ENCODE measurements at regions not wholly inside any gene's neighbourhood (a gene's known extent, or its start where the extent isn't known, plus 50 kb on each side); places are given as distances from the start of the nearest gene placed in this dataset.
"Not testable (repeated sequence)": the region's sequence is repeated elsewhere in the genome, so short reads cannot be mapped to it uniquely, and the experiment has no call there.

DNA sequence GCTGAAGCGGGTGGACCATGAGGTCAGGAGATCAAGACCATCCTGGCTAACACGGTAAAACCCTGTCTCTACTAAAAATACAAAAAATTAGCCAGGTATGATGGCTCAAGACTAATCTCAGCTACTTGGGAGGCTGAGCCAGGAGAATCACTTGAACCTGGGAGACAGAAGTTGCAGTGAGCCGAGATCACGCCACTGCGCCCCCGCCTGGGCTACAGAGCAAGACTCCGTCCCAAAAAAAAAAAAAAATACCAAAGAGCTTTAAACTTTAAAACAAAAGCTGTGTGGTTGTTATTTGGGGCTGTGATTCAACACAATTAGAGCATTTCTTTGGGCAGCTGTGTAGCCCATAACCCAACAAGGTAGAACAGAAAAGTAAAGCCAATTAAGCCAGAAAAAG is 259.9 kb downstream of the GALC start:
- DNase-seq (ENCODE audit: low read depth in 1 of 2, low spot score in 1 of 2), result not testable (repeated sequence)

DNA sequence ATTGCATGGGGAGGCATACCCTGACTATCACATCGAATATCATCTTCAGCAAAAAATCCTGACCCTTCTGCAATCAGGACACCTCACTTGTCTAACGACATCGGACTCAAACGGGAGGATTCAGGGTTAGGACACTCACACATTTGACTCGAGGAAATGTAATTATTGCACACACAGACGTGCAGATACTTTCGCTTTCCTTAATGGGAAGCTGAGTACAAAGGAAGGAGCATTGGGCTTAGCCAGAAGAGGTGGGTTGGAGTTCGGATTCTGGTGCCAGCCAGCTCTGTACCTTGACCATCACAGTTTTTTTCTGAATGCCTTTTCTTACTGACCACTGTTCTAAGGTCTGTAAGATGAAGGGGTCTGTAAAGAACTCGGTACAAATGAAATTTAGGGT is 260.4 kb downstream of the GALC start:
- DNase-seq (ENCODE audit: low read depth in 1 of 2, low spot score in 1 of 2), result no peak

DNA sequence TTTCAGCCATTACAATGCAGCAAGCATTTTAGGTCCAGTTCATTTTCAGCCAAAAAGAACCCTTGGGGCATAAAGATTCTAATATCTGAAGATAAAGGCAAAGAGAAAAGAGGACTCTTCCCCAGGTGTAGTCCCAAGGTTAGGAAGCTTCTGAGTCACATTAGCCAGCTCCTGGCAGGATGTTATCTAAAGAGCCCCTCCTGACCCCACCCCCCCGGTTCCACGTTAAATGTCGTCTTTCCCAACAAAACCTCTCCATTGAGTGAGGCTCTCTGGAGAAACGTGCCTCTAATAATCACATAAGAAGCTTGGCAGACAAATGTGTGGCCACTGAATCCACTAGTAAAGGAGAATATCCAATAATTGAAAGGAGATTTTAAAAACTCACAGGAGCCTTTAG is 267.7 kb downstream of the GALC start:
- no peak for DNase-seq (ENCODE audit: low read depth in 1 of 2, low spot score in 1 of 2)

DNA sequence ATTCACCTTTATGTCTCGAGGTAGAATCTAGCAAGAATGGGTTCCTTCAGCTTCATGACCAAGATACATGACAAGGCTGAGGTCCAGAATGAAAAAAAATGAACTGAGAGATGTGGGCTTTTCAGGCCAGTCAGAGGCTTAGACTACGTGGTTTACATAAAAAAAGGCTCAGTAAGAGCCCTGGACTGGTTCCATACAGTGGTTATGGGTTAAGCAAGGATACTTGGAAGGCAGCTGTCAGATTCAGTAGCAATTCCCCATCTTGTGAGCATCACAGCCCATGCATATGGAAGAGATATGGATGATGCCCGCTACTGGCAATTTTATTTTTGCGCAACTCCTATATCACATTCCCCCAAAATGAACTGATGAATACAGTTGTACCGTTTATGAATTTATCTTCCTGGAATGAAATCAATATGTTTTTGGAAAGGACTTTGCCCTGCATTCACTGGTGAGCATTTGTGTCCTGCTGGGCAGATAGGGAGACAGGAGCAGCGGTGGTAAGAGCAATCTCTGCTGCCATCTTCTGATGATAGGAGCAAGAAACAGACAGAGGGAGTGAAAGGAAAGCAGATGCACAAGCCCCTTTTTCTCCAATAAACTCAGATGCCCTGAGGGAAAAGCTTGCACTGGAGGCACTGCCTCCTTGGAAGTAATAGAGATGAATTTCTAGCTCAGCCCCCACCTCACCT is 280.4 kb downstream of the GALC start:
- no peak for DNase-seq (ENCODE audit: low read depth in 1 of 2, low spot score in 1 of 2)

DNA sequence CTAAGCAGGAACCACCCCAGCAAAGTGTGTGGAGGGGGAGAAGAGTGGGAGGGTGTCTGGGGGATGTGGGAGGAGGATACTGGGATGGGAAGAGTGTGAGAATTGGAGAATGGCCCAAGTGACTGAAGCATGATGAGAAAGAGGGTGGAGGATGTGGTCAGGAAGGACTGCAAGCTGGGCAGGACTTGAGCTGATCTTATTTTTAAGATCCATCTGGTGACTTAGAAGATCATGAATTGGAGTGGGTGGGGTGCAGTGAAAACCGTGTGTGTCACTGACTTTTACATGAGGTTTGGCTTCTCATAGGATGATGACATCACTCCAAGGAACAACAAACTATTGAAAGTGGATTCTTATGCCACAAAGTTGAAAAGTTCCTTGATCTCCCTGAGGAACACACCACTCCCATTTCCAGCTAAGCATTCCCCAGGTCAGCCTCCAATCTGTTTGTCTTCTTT is 287.5 kb downstream of the GALC start:
- DNase-seq (ENCODE audit: low read depth in 1 of 2, low spot score in 1 of 2), result no peak

DNA sequence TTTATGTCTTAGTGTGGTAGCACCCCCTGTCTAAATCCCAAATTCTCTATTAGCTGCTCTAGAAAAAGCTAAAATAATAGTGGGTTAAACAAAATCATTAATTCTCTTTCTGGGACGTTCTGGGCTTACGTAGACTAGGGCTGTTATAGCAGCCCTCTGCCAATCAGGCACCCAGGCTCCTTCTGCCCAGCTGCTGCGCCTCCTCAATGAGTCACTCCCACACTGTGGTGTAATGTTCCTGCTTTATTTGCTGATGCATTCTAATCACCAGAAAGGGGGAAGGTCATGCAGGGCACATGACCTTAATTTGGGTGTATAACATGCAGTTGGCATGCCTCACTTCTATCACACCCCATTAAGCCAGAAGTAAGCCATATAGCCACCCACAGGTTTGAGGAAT is 294.5 kb downstream of the GALC start:
- DNase-seq (ENCODE audit: low read depth in 1 of 2, low spot score in 1 of 2), result no peak

DNA sequence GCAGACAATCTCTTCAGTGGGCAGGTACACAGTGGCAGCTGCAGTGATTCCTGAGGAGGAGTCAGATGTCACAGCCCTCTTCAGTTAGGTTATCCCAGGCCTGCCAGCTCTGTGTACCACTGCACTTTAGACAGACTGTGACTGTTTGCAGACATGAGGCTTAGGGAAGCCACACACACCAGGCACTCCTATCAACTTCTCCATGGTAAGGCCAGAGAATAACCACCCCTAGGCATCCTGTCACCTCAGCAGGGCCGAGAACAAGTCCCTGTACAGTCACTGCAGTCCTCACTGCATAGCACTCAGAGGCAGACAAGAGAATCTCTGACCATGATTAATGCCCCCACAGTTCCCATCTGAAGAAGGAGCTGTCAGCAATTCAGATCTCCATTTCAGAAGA is 296.5 kb downstream of the GALC start:
- no peak for DNase-seq (ENCODE audit: low read depth in 1 of 2, low spot score in 1 of 2)

DNA sequence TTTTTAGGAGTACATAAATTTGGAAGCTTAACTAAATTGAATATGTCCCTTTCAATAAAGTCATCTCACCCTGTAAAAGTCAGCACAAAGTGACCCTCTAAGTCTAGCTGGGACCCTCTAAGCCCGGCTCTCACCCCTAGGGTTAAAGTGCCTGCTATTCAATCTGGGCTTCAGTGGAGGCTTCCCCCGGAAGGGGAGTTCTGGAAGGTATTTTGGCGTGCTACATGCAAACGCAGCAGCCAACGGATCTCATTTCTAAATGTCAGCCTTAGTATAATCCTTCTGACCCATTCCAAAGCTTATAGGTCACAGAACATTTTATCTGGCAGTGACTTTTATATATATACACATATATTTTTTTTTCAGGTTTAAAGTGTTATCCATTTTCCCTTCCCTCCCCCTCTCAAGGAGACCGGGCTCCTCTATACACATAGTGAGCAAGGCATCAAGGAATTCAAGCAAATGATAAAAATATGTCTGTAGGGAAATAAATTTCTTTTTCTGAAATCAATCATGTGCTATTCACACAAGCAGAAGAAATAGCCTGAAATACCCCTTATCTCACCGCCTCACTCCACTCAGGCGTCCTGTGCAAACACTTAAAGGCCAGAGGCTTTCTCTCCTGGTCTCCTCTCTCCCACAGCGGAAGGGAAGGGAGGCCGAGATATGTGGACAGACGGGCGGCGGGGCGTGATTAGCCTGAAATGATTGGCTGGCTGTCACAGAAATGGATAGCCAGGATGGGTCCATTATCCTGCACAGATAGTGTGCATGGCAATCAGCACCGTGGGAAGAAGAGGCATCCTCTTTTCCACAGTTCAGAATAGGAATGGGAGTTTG is 301.7 kb downstream of the GALC start:
- DNase-seq (ENCODE audit: low read depth in 1 of 2, low spot score in 1 of 2), result no peak

DNA sequence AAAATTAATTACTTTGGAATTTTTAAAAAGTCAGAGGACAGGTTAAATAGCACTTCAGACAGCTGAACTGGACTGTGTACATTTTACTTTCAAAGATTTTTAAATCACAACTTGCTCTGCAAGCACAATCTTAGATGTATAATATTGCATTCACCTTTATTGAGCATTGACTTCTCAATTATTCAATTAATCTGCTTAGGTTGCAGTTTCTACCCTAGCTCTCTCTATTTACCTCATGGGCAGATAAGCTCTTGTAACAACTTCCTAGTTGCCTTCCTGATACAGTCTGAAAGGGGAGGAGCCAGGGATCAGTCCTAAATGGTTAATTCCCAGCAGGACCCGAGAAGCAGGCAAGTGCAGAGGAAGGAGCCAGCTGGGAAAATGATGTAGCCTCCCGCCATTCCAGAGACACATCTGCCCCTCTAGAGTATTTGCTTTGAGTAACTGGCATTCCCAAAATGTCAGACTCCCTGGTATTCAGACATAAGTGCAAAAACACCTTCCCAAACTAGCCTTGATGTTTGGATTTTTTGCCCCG is 302.8 kb downstream of the GALC start:
- DNase-seq (ENCODE audit: low read depth in 1 of 2, low spot score in 1 of 2), result no peak

DNA sequence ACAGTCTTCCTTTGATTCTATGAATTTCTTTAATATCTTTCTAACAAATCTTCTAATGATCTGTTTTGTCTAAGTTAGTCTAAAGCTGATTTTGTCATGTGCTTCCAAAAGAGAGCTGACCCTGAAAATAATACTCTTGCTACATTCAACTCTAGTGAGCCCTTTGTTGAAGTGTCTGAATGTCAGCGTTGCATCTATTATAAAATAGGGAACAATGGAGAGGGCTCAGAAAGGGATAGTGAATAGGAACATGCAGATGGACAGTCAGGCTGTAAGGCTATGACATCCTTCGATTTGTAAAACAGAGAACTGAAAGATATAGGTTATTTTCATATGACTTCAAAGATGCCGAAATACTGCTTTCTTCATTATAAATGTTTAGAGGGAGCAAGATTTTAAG is 304.5 kb downstream of the GALC start:
- DNase-seq (ENCODE audit: low read depth in 1 of 2, low spot score in 1 of 2), result no peak

DNA sequence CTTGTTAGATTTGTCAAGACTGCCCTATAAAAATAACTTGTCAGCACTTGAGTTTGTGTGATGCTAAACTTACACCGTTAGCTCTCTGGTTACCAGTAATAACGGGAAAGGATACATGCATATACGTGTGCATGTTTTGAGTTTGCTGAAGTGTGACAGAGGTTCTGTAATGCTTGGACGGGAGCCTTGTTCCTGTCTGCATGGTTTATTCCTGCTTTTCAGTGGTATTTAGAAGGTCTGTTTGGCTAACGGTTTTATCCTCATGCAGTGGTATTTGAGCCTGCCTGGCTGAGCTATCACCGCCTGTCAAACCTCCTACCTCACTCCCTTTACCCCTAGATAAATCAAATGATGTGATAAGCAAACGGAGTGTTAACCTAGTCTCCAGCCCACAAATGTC is 305.6 kb downstream of the GALC start:
- no peak for DNase-seq (ENCODE audit: low read depth in 1 of 2, low spot score in 1 of 2)

DNA sequence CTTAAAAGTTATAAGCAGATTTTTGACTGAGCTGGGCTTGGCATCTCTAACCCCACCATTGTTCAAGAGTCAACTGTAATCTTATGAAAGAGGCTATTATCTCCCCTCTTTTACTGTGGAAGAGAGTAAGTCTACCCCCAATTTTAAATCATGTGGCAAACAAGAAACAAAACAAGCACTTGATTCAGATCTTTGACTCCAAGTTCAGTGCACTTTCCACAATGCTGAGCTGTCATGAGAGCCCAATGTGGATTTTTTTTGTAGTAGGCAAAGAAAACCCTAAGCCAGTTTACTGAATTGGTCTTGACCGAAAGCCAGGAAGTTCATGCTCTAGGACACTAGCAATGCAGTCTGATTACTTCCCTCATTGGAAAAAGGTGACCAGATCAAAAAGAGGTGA is 306.2 kb downstream of the GALC start:
- DNase-seq (ENCODE audit: low read depth in 1 of 2, low spot score in 1 of 2), result no peak

DNA sequence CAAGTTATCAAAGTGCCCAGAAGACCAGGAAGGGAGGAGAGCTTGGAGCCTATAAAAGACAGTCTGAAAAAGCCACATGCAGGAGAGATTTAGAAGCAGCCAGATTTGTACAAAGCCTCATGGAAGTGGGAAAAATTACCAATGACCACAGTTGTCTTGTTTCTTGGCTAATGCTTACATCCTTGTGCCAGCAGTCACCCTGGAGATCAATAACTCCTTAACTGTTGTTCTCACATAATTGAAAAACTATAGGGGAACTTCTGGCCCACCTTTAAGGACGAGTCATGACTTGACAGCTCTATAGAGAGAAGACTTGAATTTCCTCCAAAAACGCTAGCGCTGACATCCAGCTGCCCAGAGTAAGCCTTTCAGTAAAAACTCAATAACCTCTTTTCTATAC is 313.1 kb downstream of the GALC start:
- DNase-seq (ENCODE audit: low read depth in 1 of 2, low spot score in 1 of 2), result no peak

DNA sequence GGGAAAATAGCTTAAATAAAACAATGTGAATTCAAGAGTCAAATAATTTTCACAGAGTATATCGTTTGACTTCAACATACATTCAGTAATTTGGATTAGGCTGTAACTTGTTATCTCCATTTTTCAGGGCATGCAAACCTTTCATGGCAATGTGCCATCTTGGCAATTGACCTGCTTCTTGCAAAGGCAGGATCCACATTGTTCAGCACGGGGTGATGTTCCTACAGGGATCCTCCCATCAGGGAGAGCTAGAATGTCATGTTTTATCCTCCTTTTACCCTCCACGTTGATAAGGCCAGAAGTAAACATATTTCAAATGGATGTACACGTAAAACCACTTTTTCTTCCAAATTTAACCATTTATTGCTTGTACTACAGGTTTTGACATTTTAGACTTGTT is 314.4 kb downstream of the GALC start:
- DNase-seq (ENCODE audit: low read depth in 1 of 2, low spot score in 1 of 2), result no peak

DNA sequence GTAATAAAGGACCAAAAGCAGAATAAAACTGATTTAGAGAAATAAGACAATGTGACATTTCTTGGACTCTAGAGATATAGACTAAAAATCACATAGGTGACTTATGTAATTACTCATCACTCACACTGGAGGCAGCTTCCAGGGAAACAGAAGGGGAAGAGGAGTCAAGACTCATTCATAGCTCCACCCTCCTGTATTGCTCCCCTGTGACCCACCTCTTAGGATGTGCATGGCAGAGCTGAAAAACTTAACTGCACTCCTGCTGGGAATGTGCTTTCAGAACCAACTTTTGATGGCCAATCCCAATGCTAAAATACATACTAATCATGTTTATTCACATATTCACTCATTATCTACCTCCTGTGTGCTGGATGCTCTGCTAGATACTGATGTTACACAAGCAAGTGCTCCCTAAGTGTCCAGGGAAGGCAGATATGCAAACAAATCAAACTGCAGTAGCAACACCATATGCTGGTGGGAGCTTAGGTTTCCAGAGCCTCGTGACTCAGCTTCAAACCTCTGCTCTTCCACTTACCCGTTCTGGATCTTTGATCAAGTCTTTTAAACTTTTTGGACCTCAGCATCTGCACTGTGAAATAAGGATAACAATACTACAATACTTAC is 316.1 kb downstream of the GALC start:
- DNase-seq (ENCODE audit: low read depth in 1 of 2, low spot score in 1 of 2), result no peak

DNA sequence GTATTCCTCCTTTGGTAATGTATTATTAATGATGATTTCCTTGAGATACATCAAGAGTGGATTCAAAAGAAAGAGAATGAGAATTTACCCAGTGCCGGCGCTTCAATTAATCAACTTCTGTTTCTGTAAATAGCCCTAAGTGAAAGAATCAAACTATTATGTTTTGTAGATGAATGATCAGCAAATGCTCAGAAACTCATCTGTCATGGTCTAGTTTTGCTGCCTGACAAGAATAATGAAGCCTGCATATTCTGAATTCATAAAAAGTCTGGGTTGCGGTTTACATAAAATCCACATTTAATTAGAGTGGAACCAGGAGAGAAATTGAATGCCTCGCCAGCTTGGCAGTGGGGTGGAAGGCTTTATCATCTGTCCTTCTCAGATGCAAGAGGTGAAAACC is 325.3 kb downstream of the GALC start:
- DNase-seq (ENCODE audit: low read depth in 1 of 2, low spot score in 1 of 2), result no peak

DNA sequence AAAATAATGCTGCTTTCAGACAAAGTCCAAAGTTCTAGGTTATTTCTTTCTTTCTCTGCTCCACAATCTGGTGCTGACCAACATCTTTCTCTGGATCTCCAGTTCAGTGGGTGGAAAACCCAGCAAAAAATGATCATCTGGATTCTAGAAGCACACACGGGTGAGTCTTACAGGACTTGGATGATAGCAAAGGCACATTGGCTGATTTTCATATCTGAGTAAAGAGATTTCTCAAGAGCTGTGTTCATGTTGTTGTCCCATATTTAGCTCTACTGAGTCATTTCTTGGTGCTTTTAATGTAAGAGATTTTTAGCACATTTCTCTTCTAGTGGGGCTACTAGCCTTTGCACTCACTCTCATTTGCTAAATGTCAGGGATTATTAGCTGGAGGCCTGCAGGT is 336.7 kb downstream of the GALC start:
- DNase-seq (ENCODE audit: low read depth in 1 of 2, low spot score in 1 of 2), result no peak

DNA sequence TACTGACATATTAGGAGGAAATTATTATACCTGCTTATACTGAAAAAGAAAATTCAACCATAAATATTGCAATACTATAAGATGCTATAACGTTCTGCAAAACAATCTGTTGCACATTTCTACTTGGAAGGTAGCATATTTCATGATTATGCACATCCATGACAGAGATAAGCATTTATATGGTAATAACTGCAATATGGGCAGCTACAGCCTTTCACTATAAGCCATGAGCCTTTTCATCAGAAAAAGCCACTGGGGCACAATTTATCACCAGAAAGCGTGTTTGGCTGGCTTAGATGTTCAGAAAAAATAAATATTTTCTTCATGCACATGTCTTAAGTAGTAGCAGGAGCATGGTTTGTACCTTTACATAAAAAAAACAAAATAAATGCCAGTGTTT is 340.7 kb downstream of the GALC start:
- DNase-seq (ENCODE audit: low read depth in 1 of 2, low spot score in 1 of 2), result no peak

DNA sequence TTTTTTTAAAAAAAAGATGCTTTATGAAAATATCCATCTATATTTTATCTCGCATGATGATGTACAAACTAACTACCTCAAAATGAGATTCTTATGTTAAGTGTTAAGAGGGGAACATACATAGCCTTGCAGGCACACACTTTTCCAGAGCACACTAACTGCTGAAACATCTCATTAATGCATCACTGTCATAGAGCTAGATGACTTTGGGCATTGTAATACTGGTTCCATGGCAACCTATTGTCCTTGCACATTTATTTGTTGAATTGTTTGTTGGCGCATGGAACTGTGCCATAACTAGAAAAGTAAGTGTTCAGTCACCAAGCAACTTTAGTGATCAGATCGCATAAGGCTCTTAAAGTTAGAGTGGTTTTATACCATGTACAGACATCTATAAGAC is 348.3 kb downstream of the GALC start:
- DNase-seq (ENCODE audit: low read depth in 1 of 2, low spot score in 1 of 2), result no peak

DNA sequence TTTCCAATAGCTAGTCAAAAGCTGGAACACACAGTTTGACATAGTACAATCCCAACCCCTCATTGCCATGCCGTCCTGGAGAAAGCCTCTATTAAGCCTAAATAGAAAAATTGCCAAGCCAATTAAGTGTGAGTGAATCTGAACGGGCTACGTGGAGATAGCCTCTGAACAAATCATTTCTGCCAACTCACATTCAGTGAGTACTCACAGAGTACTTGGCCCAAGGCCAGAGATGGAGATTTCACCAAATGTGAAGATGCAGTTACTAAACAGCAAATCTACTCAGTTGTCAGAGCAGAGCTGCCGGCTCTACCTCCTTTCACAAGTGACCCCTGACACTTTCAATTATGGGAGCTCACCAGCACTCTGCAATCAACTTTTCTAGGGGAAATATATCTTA is 350.0 kb downstream of the GALC start:
- no peak for DNase-seq (ENCODE audit: low read depth in 1 of 2, low spot score in 1 of 2)

DNA sequence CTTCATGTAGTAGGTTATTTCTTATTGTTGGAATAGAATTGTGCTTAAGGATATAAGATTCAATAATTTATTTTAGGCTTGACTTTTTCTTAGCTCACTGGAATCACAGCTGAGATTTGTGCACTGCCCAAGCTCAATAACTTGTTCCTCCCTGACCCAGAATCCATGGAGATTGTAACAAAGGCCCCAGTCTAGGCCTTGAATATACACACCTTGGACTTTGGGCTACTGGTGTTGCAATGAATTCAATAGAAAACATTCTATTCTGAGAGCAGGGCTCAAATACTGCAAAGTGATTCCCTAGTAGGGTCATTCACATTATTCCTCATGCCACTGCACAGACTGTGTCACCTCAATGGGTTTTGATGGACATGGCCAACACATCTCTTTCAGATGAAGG is 352.4 kb downstream of the GALC start:
- DNase-seq (ENCODE audit: low read depth in 1 of 2, low spot score in 1 of 2), result no peak

DNA sequence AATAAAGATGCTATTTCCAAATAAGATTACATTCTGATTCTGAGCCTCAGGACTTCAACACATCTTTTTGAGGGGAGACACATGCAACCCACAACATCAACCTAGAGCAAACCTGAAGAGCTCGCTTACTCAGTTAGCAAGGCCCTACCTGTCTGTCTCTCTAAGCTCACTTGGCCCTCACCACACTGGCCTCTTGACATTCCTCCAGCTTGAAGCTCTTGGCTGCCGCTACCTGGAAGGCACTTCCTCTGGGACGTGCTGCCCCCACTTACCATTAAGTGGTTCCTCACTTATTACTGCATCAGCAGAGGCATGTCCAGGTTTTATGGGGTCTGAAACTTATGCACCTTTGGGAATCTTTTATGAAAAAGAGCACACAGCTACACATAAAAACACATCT is 354.8 kb downstream of the GALC start:
- DNase-seq (ENCODE audit: low read depth in 1 of 2, low spot score in 1 of 2), result no peak

Measured in stimulated activated CD4-positive, alpha-beta T cell treated with anti-CD3 and anti-CD28 coated beads, Interleukin-15, amount 100 ng/mL, for 1 hour (primary cell).